Activated CD4-positive, alpha-beta T cell treated with anti-CD3 and anti-CD28 coated beads, Interleukin-2, amount 10 ng/mL, durations not matched to agents 7 days and 5 days (primary cell): ENCODE measurements at regions not wholly inside any gene's neighbourhood (a gene's known extent, or its start where the extent isn't known, plus 50 kb on each side); places are given as distances from the start of the nearest gene placed in this dataset.

Experiments used
- CTCF ChIA-PET: fragments of 350-600 bp; sonication (Branson Sonifier 250); formaldehyde crosslinking; loops from one replicate; lab custom pipeline; 2021; ENCODE audit warnings: antibody characterized with exemption; lab: Charles Lee
- POLR2A ChIA-PET: fragments of 350-600 bp; sonication (Branson Sonifier 250); formaldehyde crosslinking; loops from one replicate; lab custom pipeline; 2021; ENCODE audit warnings: antibody characterized with exemption; lab: Charles Lee
- DNase-seq: peaks from one replicate; pipeline ENCODE4 v3.0.0-alpha.2; 2020
- H3K27ac Mint-ChIP-seq: one replicate; pipeline ENCODE4 v1.8.0; 2021; ENCODE audit warnings: mild to moderate bottlenecking, moderate library complexity, mixed read lengths
- H3K27me3 Mint-ChIP-seq: one replicate; pipeline ENCODE4 v1.8.0; 2021; ENCODE audit warnings: mixed read lengths
- H3K36me3 Mint-ChIP-seq: one replicate; pipeline ENCODE4 v1.8.0; 2021; ENCODE audit warnings: low read depth, mixed read lengths
- H3K4me1 Mint-ChIP-seq: one replicate; pipeline ENCODE4 v1.8.0; 2021; ENCODE audit warnings: mixed read lengths
- H3K4me3 Mint-ChIP-seq: one replicate; pipeline ENCODE4 v1.8.0; 2021; ENCODE audit warnings: mild to moderate bottlenecking, moderate library complexity, mixed read lengths
- H3K9me3 Mint-ChIP-seq: one replicate; pipeline ENCODE4 v1.8.0; 2021; ENCODE audit warnings: mixed read lengths

DNA sequence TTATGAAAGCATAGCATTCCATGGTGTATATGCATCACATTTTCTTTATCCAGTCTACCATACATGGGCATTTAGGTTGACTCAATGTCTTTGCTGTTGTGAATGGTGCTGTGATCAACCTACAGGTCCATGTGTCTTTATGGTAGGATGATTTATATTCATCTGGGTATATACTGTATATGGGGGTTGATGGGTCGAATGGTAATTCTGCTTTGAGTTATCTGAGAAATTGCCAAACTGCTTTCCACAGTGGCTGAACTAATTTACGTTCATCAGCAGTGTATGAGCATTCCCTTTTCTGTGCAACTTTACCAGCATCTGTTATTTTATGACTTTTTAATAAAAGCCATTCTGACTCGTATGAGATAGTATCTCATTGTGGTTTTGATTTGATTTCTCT is 662.4 kb upstream of the BCHE start:
- Mint-ChIP-seq H3K36me3 (no peaks in the 10 kb centered on the region), H3K4me3 (no peak overlapping the region), H3K4me1 (no peaks in the 10 kb centered on the region), H3K27me3 (no peaks in the 10 kb centered on the region), H3K27ac (no peak overlapping the region), H3K9me3 (peaks cover 16% of the 10 kb centered on the region)
- ChIA-PET CTCF (no interaction called here), POLR2A (no interaction called here)
- DNase-seq, result no peak

GRCh38 chr3:166498446-166498845 is 661.2 kb upstream of the BCHE start:
- Mint-ChIP-seq H3K4me1 (no peaks in the 10 kb centered on the region), H3K27ac (no peak overlapping the region), H3K4me3 (no peak overlapping the region), H3K9me3 (peaks cover 14% of the 10 kb centered on the region), H3K36me3 (no peaks in the 10 kb centered on the region), H3K27me3 (no peaks in the 10 kb centered on the region)
- no peak for DNase-seq
- ChIA-PET CTCF (no interaction called here), POLR2A (no interaction called here)

DNA sequence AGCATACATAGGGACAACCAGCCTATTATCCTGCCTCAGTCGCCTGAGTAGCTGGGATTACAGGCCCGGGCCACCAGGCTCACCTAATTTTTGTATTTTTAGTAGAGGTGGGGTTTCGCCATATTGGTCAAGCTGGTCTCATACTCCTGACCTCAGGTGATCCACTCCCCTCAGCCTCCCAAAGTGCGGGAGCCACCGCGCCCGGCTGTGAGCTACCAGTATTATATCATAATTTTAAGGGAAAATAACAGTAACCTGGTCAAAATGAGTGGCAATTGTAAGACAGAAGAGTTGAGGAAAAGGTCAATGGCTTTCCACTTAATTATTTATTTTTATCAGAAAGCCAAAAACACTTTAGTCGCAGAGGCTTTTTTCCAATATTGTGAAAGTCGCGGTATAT is 652.6 kb upstream of the BCHE start:
- Mint-ChIP-seq H3K27ac (no peak overlapping the region), H3K36me3 (no peaks in the 10 kb centered on the region), H3K4me1 (no peaks in the 10 kb centered on the region), H3K27me3 (no peaks in the 10 kb centered on the region), H3K9me3 (no peaks in the 10 kb centered on the region), H3K4me3 (no peak overlapping the region)
- ChIA-PET POLR2A (no interaction called here), CTCF (no interaction called here)
- no peak for DNase-seq

GRCh38 chr3:166488977-166489672 is 651.9 kb upstream of the BCHE start:
- POLR2A ChIA-PET, result no interaction called here
- H3K9me3 Mint-ChIP-seq, result no peaks in the 10 kb centered on the region
- no peak for DNase-seq
- no peaks in the 10 kb centered on the region for H3K27me3 Mint-ChIP-seq
- H3K27ac Mint-ChIP-seq, result no peak overlapping the region
- H3K4me3 Mint-ChIP-seq, result no peak overlapping the region
- CTCF ChIA-PET, result no interaction called here
- no peaks in the 10 kb centered on the region for H3K36me3 Mint-ChIP-seq
- no peaks in the 10 kb centered on the region for H3K4me1 Mint-ChIP-seq

GRCh38 chr3:166484470-166484869 is 647.2 kb upstream of the BCHE start:
- POLR2A ChIA-PET, result no interaction called here
- Mint-ChIP-seq H3K36me3 (no peaks in the 10 kb centered on the region), H3K4me1 (no peaks in the 10 kb centered on the region), H3K9me3 (no peaks in the 10 kb centered on the region), H3K27ac (no peak overlapping the region), H3K4me3 (no peak overlapping the region), H3K27me3 (no peaks in the 10 kb centered on the region)
- no peak for DNase-seq
- CTCF ChIA-PET, result no interaction called here

GRCh38 chr3:166481340-166481739 is 644.1 kb upstream of the BCHE start:
- ChIA-PET CTCF (interaction anchor here (0.6 kb wide), 1 partner anchor 1738 kb away, joined by 4 read pairs; no protein-coding TSS in a partner anchor), POLR2A (no interaction called here)
- no peaks in the 10 kb centered on the region for H3K27me3 Mint-ChIP-seq
- H3K4me3 Mint-ChIP-seq, result no peak overlapping the region
- no peak for DNase-seq
- H3K4me1 Mint-ChIP-seq, result no peaks in the 10 kb centered on the region
- no peaks in the 10 kb centered on the region for H3K36me3 Mint-ChIP-seq
- H3K9me3 Mint-ChIP-seq, result peaks cover 5% of the 10 kb centered on the region
- no peak overlapping the region for H3K27ac Mint-ChIP-seq

GRCh38 chr3:166478356-166478755 is 641.1 kb upstream of the BCHE start:
- no peak overlapping the region for H3K4me3 Mint-ChIP-seq
- H3K4me1 Mint-ChIP-seq, result no peaks in the 10 kb centered on the region
- peaks cover 5% of the 10 kb centered on the region for H3K9me3 Mint-ChIP-seq
- H3K27me3 Mint-ChIP-seq, result no peaks in the 10 kb centered on the region
- CTCF ChIA-PET, result no interaction called here
- no peak for DNase-seq
- H3K36me3 Mint-ChIP-seq, result no peaks in the 10 kb centered on the region
- H3K27ac Mint-ChIP-seq, result no peak overlapping the region
- POLR2A ChIA-PET, result no interaction called here

DNA sequence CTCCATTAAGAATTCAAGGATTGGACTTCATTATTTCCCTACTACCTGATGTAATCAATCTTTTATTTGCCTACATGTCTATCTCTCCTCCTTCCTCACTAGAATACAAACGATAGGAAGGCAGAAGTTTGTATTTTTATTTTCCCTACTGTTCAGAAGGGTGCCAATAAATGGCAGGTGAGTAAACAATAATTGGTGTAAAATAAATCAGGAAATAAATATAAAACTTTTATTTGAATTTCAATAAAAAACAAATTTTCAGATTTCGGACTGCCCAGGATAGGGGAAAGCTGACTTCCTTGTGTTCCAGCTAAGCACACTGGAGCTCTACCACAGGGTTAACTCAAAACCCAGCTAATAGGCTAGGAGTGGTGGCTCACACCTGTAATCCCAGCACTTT is 636.3 kb upstream of the BCHE start:
- ChIA-PET POLR2A (no interaction called here), CTCF (no interaction called here)
- Mint-ChIP-seq H3K9me3 (peaks cover 2% of the 10 kb centered on the region), H3K27me3 (no peaks in the 10 kb centered on the region), H3K4me1 (no peaks in the 10 kb centered on the region), H3K27ac (no peak overlapping the region), H3K4me3 (no peak overlapping the region), H3K36me3 (no peaks in the 10 kb centered on the region)
- no peak for DNase-seq

GRCh38 chr3:166472015-166472414 is 634.8 kb upstream of the BCHE start:
- CTCF ChIA-PET, result no interaction called here
- no peaks in the 10 kb centered on the region for H3K4me1 Mint-ChIP-seq
- no peaks in the 10 kb centered on the region for H3K9me3 Mint-ChIP-seq
- H3K27ac Mint-ChIP-seq, result no peak overlapping the region
- no peaks in the 10 kb centered on the region for H3K36me3 Mint-ChIP-seq
- no peak for DNase-seq
- H3K27me3 Mint-ChIP-seq, result no peaks in the 10 kb centered on the region
- POLR2A ChIA-PET, result no interaction called here
- no peak overlapping the region for H3K4me3 Mint-ChIP-seq

GRCh38 chr3:166471074-166471767 is 634.0 kb upstream of the BCHE start:
- no peak overlapping the region for H3K4me3 Mint-ChIP-seq
- H3K4me1 Mint-ChIP-seq, result no peaks in the 10 kb centered on the region
- DNase-seq, result no peak
- no peaks in the 10 kb centered on the region for H3K27me3 Mint-ChIP-seq
- H3K9me3 Mint-ChIP-seq, result no peaks in the 10 kb centered on the region
- H3K27ac Mint-ChIP-seq, result no peak overlapping the region
- POLR2A ChIA-PET, result no interaction called here
- CTCF ChIA-PET, result no interaction called here
- no peaks in the 10 kb centered on the region for H3K36me3 Mint-ChIP-seq

DNA sequence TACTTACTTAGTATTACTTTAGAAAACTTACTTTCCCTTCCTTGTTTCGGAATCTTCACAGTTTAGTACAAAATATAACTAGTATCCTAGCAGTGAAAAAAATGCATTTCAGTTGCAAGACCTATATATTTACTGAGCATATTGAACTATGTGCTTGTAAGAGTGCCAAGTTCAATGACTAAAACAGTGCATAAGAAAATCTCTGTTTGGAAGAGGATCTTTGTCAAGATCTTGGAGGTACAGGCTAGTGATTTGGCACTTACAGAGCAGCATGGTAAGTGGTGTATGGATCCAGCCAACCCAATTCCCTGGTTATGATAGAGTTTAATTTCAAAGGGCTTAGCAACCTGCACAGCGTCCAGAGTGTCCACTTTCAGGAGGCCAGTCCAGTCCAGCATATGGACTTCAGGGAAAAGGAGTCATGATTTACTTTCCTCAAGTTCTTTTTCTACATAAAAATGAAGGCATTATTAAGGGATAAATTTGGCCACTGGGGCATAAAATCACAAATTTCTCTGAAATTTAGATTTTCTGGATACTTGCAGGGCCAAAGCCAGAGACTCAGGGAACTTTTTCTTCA is 625.8 kb upstream of the BCHE start:
- CTCF ChIA-PET, result no interaction called here
- no peaks in the 10 kb centered on the region for H3K27me3 Mint-ChIP-seq
- DNase-seq, result no peak
- POLR2A ChIA-PET, result no interaction called here
- no peaks in the 10 kb centered on the region for H3K36me3 Mint-ChIP-seq
- H3K9me3 Mint-ChIP-seq, result no peaks in the 10 kb centered on the region
- H3K4me3 Mint-ChIP-seq, result no peak overlapping the region
- H3K4me1 Mint-ChIP-seq, result no peaks in the 10 kb centered on the region
- no peak overlapping the region for H3K27ac Mint-ChIP-seq

DNA sequence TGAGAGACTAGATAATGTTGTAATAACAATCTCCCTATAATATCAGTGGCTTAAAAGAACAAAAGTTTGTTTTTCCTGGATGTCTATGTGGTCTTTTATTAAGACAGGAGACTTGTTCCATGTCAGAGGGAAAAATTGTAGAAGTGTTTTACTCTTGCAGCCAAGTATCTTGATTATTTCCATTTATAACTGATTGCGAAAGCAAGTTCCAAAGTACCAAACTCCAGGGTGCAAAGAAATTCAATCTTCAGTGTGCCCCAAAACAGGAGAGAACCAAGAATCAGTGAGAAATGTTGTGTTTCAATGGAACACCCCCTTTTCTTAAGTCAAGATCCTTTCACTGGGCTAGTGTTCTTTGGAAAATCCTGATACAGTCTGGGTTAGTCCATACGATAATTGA is 624.4 kb upstream of the BCHE start:
- Mint-ChIP-seq H3K27me3 (no peaks in the 10 kb centered on the region), H3K4me1 (no peaks in the 10 kb centered on the region), H3K9me3 (peaks cover 2% of the 10 kb centered on the region), H3K27ac (no peak overlapping the region), H3K36me3 (no peaks in the 10 kb centered on the region), H3K4me3 (no peak overlapping the region)
- ChIA-PET POLR2A (no interaction called here), CTCF (no interaction called here)
- no peak for DNase-seq

- Mint-ChIP-seq H3K27me3 (no peaks in the 10 kb centered on the region), H3K36me3 (no peaks in the 10 kb centered on the region), H3K4me3 (no peak overlapping the region), H3K9me3 (peaks cover 3% of the 10 kb centered on the region), H3K4me1 (no peaks in the 10 kb centered on the region), H3K27ac (no peak overlapping the region)
- no peak for DNase-seq
- CTCF ChIA-PET, result no interaction called here
- POLR2A ChIA-PET, result no interaction called here
These were observed 620.2 kb upstream of the BCHE start for GRCh38 chr3:166457382-166457781.
